K562 (cell line): ENCODE measurements at regions not wholly inside any gene's neighbourhood (a gene's known extent, or its start where the extent isn't known, plus 50 kb on each side); places are given as distances from the start of the nearest gene placed in this dataset.

Source experiments
- ATAC-seq: fragments of 200-7000 bp; cut with Tn5 transposase; 3 replicates; pipeline ENCODE4 v1.9.1; 2020; ENCODE audit warnings: moderate library complexity
- BruUV-seq: library from RNA; stranded (reverse); fragments of 400-500 nt; replicated peaks from 2 replicates; lab custom pipeline; 2021; lab: Mats Ljungman, UMichigan
- CTCF ChIA-PET: fragments of 300-600 bp; formaldehyde crosslinking; extraction: SDS; loops from one replicate; lab custom pipeline; 2021; ENCODE audit warnings: low intra/inter-chr PET ratio; lab: Yijun Ruan, JAX
- POLR2A ChIA-PET: fragments of 300-600, 350-650 bp; sonication (Branson Sonifier 250); formaldehyde crosslinking; extraction: SDS; loops from one replicate; lab custom pipeline; 2021; ENCODE audit warnings: antibody characterized with exemption, inconsistent platforms; lab: Yijun Ruan, JAX
- DNase-seq, 4 experiments: peaks; one replicate each; pipeline versions ENCODE4 v3.0.0 to v3.0.0-alpha.2; 2011 to 2018; ENCODE audit warnings: low spot score in 3 of 4, mixed read lengths in 3 of 4; ENCODE audit errors: extremely low read depth in 1 of 4
- FAIRE-seq: peaks from 2 replicates; lab custom pipeline; 2011; peaks lifted over from hg19 to GRCh38; lab: Jason Lieb, UNC
- H2AFZ ChIP-seq: 2 replicates; pipeline ENCODE4 v1.6.0; 2011; ENCODE audit warnings: low read depth, low read length, control low read depth, inconsistent platforms
- H3K27ac ChIP-seq: fragments of 200-600 bp; 3 replicates; pipeline ENCODE4 v1.8.0; 2011; ENCODE audit warnings: low read depth, mild to moderate bottlenecking, control low read depth, inconsistent platforms, low read length, moderate library complexity, mixed read lengths; ENCODE audit errors: extremely low read depth
- H3K27me3 ChIP-seq, 2 experiments: fragments of 300-600 bp in 1 of 2; 2 replicates in 1 of 2; 3 replicates in 1 of 2; pipeline versions ENCODE4 v1.6.0 to v1.8.0; 2011; ENCODE audit warnings: inconsistent platforms in 2 of 2, low read length in 2 of 2, mild to moderate bottlenecking in 1 of 2, mixed read lengths in 1 of 2, moderate library complexity in 1 of 2; ENCODE audit not compliant: control insufficient read depth in 2 of 2, insufficient read depth in 2 of 2
- H3K36me3 ChIP-seq: fragments of 300-600 bp; 3 replicates; pipeline ENCODE4 v1.8.0; 2011; ENCODE audit warnings: mild to moderate bottlenecking, low read length, inconsistent platforms; ENCODE audit not compliant: control insufficient read depth, insufficient read depth
- H3K4me1 ChIP-seq, 2 experiments: fragments of 200-600 bp in 1 of 2; replicated peaks in 1 of 2; 2 replicates in 1 of 2; 3 replicates in 1 of 2; pipeline versions ENCODE4 v1.5.1 to v1.8.0; 2011; ENCODE audit warnings: inconsistent platforms in 2 of 2, low read length in 2 of 2, mild to moderate bottlenecking in 1 of 2, mixed read lengths in 1 of 2, moderate library complexity in 1 of 2; ENCODE audit not compliant: control insufficient read depth in 2 of 2, insufficient read depth in 2 of 2
- H3K4me2 ChIP-seq: 2 replicates; pipeline ENCODE4 v1.6.1; 2011; ENCODE audit warnings: low read length, control low read depth, inconsistent platforms, mixed read lengths; ENCODE audit not compliant: insufficient read depth
- H3K4me3 ChIP-seq: fragments of 200-600 bp; sonication (generic), shearing (Covaris generic); 2 replicates; pipeline ENCODE4 v1.5.1; 2016; ENCODE audit warnings: control low read depth, inconsistent platforms
- H3K79me2 ChIP-seq: fragments of 200-600 bp; 3 replicates; pipeline ENCODE4 v1.8.0; 2011; ENCODE audit warnings: low read length, inconsistent platforms; ENCODE audit not compliant: control insufficient read depth, insufficient read depth
- H3K9ac ChIP-seq, 2 experiments: 2 replicates each; pipeline versions ENCODE4 v1.6.0 to v1.6.1; 2011; ENCODE audit warnings: low read depth in 2 of 2, low read length in 2 of 2, control low read depth in 1 of 2, inconsistent platforms in 1 of 2, mild to moderate bottlenecking in 1 of 2, mixed read lengths in 1 of 2; ENCODE audit not compliant: insufficient read depth in 1 of 2
- H3K9me1 ChIP-seq: one replicate; pipeline ENCODE4 v1.6.0; 2011; ENCODE audit warnings: inconsistent platforms, mild to moderate bottlenecking, low read length, moderate library complexity; ENCODE audit not compliant: control insufficient read depth, insufficient read depth
- H3K9me3 ChIP-seq: replicated peaks from 2 replicates; pipeline ENCODE4 v1.5.1; 2011; ENCODE audit warnings: low read depth, low read length, inconsistent platforms; ENCODE audit not compliant: control insufficient read depth, insufficient read depth
- H4K20me1 ChIP-seq: replicated peaks from 2 replicates; pipeline ENCODE4 v1.6.1; 2011; ENCODE audit warnings: low read length, inconsistent platforms, mixed read lengths; ENCODE audit not compliant: control insufficient read depth, insufficient read depth
- CCNT2 ChIP-seq: IDR thresholded peaks from 2 replicates; pipeline ENCODE4 v1.6.1; 2011; ENCODE audit warnings: borderline replicate concordance, low read depth, mild to moderate bottlenecking, moderate library complexity, mixed read lengths, low read length; ENCODE audit not compliant: insufficient read length; ENCODE audit errors: extremely low read depth
- HDAC3 ChIP-seq: fragments of 450-650 bp; IDR thresholded peaks from 2 replicates; pipeline ENCODE4 v1.6.1; 2018; ENCODE audit warnings: borderline replicate concordance, mild to moderate bottlenecking, moderate library complexity; ENCODE audit not compliant: partially characterized antibody
- HNRNPH1 ChIP-seq: fragments of 200-400 bp; formaldehyde crosslinking; optimal IDR thresholded peaks from 2 replicates; pipeline ENCODE3; 2017; ENCODE audit warnings: low read depth, mild to moderate bottlenecking, low read length, moderate library complexity
- HNRNPL ChIP-seq: fragments of 200-400 bp; formaldehyde crosslinking; IDR thresholded peaks from 2 replicates; pipeline ENCODE4 v1.6.1; 2017; ENCODE audit warnings: low read depth, mild to moderate bottlenecking, low read length
- RBFOX2 ChIP-seq: fragments of 200-400 bp; formaldehyde crosslinking; IDR thresholded peaks from 2 replicates; pipeline ENCODE4 v1.6.1; 2017; ENCODE audit warnings: low read depth, mild to moderate bottlenecking, low read length, moderate library complexity
- ZBTB12 ChIP-seq: fragments of 250-450 bp; sonication (Bioruptor Pico); IDR thresholded peaks from 2 replicates; pipeline ENCODE4 v1.4.0; 2020
- ZBTB33 ChIP-seq: sonication (generic); formaldehyde crosslinking; IDR thresholded peaks from 2 replicates; pipeline ENCODE4 v1.8.1; 2023; ENCODE audit warnings: mild to moderate bottlenecking, missing genetic modification reagents
- ZHX1 ChIP-seq: fragments of 150-350 bp; conservative IDR thresholded peaks from 2 replicates; pipeline ENCODE4 v1.6.1; 2014; ENCODE audit warnings: low read length
- ZNF224 ChIP-seq: sonication (generic); formaldehyde crosslinking; IDR thresholded peaks from 2 replicates; pipeline ENCODE4 v1.8.0; 2022; ENCODE audit warnings: mild to moderate bottlenecking, missing genetic modification reagents
- ZNF431 ChIP-seq: sonication (generic); formaldehyde crosslinking; IDR thresholded peaks from 2 replicates; pipeline ENCODE4 v1.8.0; 2022; ENCODE audit warnings: mild to moderate bottlenecking, missing genetic modification reagents
- ZNF707 ChIP-seq: fragments of 250-450 bp; sonication (Bioruptor Pico); conservative IDR thresholded peaks from 2 replicates; pipeline ENCODE4 v1.8.0; 2022; ENCODE audit warnings: inconsistent platforms, mild to moderate bottlenecking, moderate library complexity
- ZNF740 ChIP-seq, 3 experiments: fragments of 200-800 bp in 1 of 3; sonication (Bioruptor generic) in 1 of 3; sonication (generic) in 1 of 3; formaldehyde crosslinking in 1 of 3; IDR thresholded peaks; 2 replicates each; pipeline versions ENCODE4 v1.6.1 to v1.8.0; 2016 to 2022; ENCODE audit warnings: mild to moderate bottlenecking in 2 of 3, missing compliant biosample characterization in 2 of 3, missing genetic modification characterization in 2 of 3, missing genetic modification reagents in 1 of 3
- in situ Hi-C: fragments of 300-500 bp; cut with MboI; formaldehyde crosslinking; loops from 4 replicates; pipeline ENCODE4 v1.15.0; 2018; ENCODE audit warnings: inconsistent platforms, mixed read lengths
- intact Hi-C: fragments of 100-400 bp; cut with micrococcal nuclease; formaldehyde crosslinking; loops from 2 replicates; pipeline ENCODE4 v1.14.2; 2022

GRCh38 chr5:8233479-8233878 lies 364.5 kb downstream of the MTRR start:
- Histone ChIP-seq H2AFZ (no peak overlapping the region), H3K4me3 (no peak overlapping the region), H3K27ac (no peak overlapping the region), H3K4me1 (no peaks in the 10 kb centered on the region), H3K4me2 (no peak overlapping the region), H3K36me3 (no peaks in the 10 kb centered on the region), H4K20me1 (no peaks in the 10 kb centered on the region), H3K27me3 (no peaks in the 10 kb centered on the region), H3K9me1 (no peaks in the 10 kb centered on the region), H3K9me3 (no peaks in the 10 kb centered on the region), H3K9ac (no peak overlapping the region), H3K79me2 (no peaks in the 10 kb centered on the region)
- ChIA-PET CTCF (no interaction called here), POLR2A (no interaction called here)
- DNase-seq (no peak), FAIRE-seq (no peak), ATAC-seq (no peak)
- in situ Hi-C loops (no loop called here), intact Hi-C loops (no loop called here)
- no peak for TF ChIP-seq CCNT2
- TF ChIP-seq HNRNPL, result no peak
- TF ChIP-seq HDAC3, result no peak
- no peak for TF ChIP-seq ZHX1
- TF ChIP-seq ZBTB33 (CRISPR knock-in tag), result no peak
- no peak for TF ChIP-seq ZNF707 (CRISPR knock-in tag)
- TF ChIP-seq ZNF224 (CRISPR knock-in tag), result no peak
- TF ChIP-seq RBFOX2, result no peak
- no peak for TF ChIP-seq ZBTB12
- no peak for TF ChIP-seq ZNF740 (CRISPR knock-in tag; IDR thresholded peaks at IDR 0.05)
- no peak for TF ChIP-seq ZNF740 (tag; IDR thresholded peaks at IDR 0.05)
- no peak for TF ChIP-seq ZNF431
- no peak for TF ChIP-seq HNRNPH1
- BruUV-seq, result no TSS peak
